ENCODE measurements at regions not wholly inside any gene's neighbourhood (a gene's known extent, or its start where the extent isn't known, plus 50 kb on each side); places are given as distances from the start of the nearest gene placed in this dataset.

GRCh38 chr4:130192787-130193186, 1096.8 kb downstream of the C4orf33 start:
- Histone ChIP-seq H2AFZ (ENCODE audit: low read length) (no peak overlapping the region), H3K4me2 (ENCODE audit: extremely low read depth, insufficient read depth, low read length) (no peak overlapping the region), H3K79me2 (ENCODE audit: control insufficient read depth, insufficient read depth, low read length) (no peaks in the 10 kb centered on the region), H3K9me3 (ENCODE audit: control insufficient read depth, insufficient read depth, low read depth, low read length) (no peaks in the 10 kb centered on the region), H3K27ac (ENCODE audit: insufficient read depth, low read length) (no peak overlapping the region), H3K4me1 (ENCODE audit: control insufficient read depth, extremely low read depth, insufficient read depth, low read length) (no peaks in the 10 kb centered on the region), H4K20me1 (ENCODE audit: control insufficient read depth, extremely low read depth, insufficient read depth, low read length) (no peaks in the 10 kb centered on the region), H3K36me3 (ENCODE audit: control insufficient read depth, insufficient read depth, low read length) (no peaks in the 10 kb centered on the region), H3K9ac (ENCODE audit: insufficient read depth, low read length) (no peak overlapping the region), H3K27me3 (ENCODE audit: control insufficient read depth, insufficient read depth, low read length) (no peaks in the 10 kb centered on the region), H3K4me3 (replicated peaks in 1 of 4; ENCODE audit: control extremely low read depth in 1 of 4, insufficient read depth in 1 of 4, low read depth in 3 of 4, low read length in 4 of 4) (no peak overlapping the region)
- TF ChIP-seq CTCF (conservative IDR thresholded peaks at IDR 0.05 in 1 of 2, IDR thresholded peaks at IDR 0.05 in 1 of 2; ENCODE audit: low read depth in 1 of 2, low read length in 2 of 2) (no peak), EZH2 (IDR thresholded peaks at IDR 0.05; ENCODE audit: low read length, missing control alignments) (no peak)
- DNase-seq (ENCODE audit: low read depth in 2 of 2), result no peak

GRCh38 chr4:130197946-130198345, 1102.0 kb downstream of the C4orf33 start:
- no peak overlapping the region for H2AFZ ChIP-seq (ENCODE audit: low read length)
- no peak overlapping the region for H3K4me2 ChIP-seq (ENCODE audit: extremely low read depth, insufficient read depth, low read length)
- TF ChIP-seq EZH2 (IDR thresholded peaks at IDR 0.05; ENCODE audit: low read length, missing control alignments), result no peak
- no peak for TF ChIP-seq CTCF (conservative IDR thresholded peaks at IDR 0.05 in 1 of 2, IDR thresholded peaks at IDR 0.05 in 1 of 2; ENCODE audit: low read depth in 1 of 2, low read length in 2 of 2)
- H3K79me2 ChIP-seq (ENCODE audit: control insufficient read depth, insufficient read depth, low read length), result no peaks in the 10 kb centered on the region
- H3K36me3 ChIP-seq (ENCODE audit: control insufficient read depth, insufficient read depth, low read length), result no peaks in the 10 kb centered on the region
- no peak overlapping the region for H3K4me3 ChIP-seq (replicated peaks in 1 of 4; ENCODE audit: control extremely low read depth in 1 of 4, insufficient read depth in 1 of 4, low read depth in 3 of 4, low read length in 4 of 4)
- H3K9me3 ChIP-seq (ENCODE audit: control insufficient read depth, insufficient read depth, low read depth, low read length), result no peaks in the 10 kb centered on the region
- H3K27me3 ChIP-seq (ENCODE audit: control insufficient read depth, insufficient read depth, low read length), result no peaks in the 10 kb centered on the region
- H3K4me1 ChIP-seq (ENCODE audit: control insufficient read depth, extremely low read depth, insufficient read depth, low read length), result no peaks in the 10 kb centered on the region
- H3K27ac ChIP-seq (ENCODE audit: insufficient read depth, low read length), result no peak overlapping the region
- no peaks in the 10 kb centered on the region for H4K20me1 ChIP-seq (ENCODE audit: control insufficient read depth, extremely low read depth, insufficient read depth, low read length)
- H3K9ac ChIP-seq (ENCODE audit: insufficient read depth, low read length), result no peak overlapping the region
- no peak for DNase-seq (ENCODE audit: low read depth in 2 of 2)

- H3K79me2 ChIP-seq (ENCODE audit: control insufficient read depth, insufficient read depth, low read length), result no peaks in the 10 kb centered on the region
- H3K27me3 ChIP-seq (ENCODE audit: control insufficient read depth, insufficient read depth, low read length), result no peaks in the 10 kb centered on the region
- DNase-seq (ENCODE audit: low read depth in 2 of 2), result no peak
- H3K9me3 ChIP-seq (ENCODE audit: control insufficient read depth, insufficient read depth, low read depth, low read length), result no peaks in the 10 kb centered on the region
- no peak overlapping the region for H3K27ac ChIP-seq (ENCODE audit: insufficient read depth, low read length)
- H4K20me1 ChIP-seq (ENCODE audit: control insufficient read depth, extremely low read depth, insufficient read depth, low read length), result no peaks in the 10 kb centered on the region
- TF ChIP-seq CTCF (conservative IDR thresholded peaks at IDR 0.05 in 1 of 2, IDR thresholded peaks at IDR 0.05 in 1 of 2; ENCODE audit: low read depth in 1 of 2, low read length in 2 of 2) (no peak), EZH2 (IDR thresholded peaks at IDR 0.05; ENCODE audit: low read length, missing control alignments) (no peak)
- H3K4me3 ChIP-seq (replicated peaks in 1 of 4; ENCODE audit: control extremely low read depth in 1 of 4, insufficient read depth in 1 of 4, low read depth in 3 of 4, low read length in 4 of 4), result no peak overlapping the region
- no peak overlapping the region for H3K4me2 ChIP-seq (ENCODE audit: extremely low read depth, insufficient read depth, low read length)
- no peaks in the 10 kb centered on the region for H3K36me3 ChIP-seq (ENCODE audit: control insufficient read depth, insufficient read depth, low read length)
- H2AFZ ChIP-seq (ENCODE audit: low read length), result no peak overlapping the region
- no peaks in the 10 kb centered on the region for H3K4me1 ChIP-seq (ENCODE audit: control insufficient read depth, extremely low read depth, insufficient read depth, low read length)
- no peak overlapping the region for H3K9ac ChIP-seq (ENCODE audit: insufficient read depth, low read length)
These were observed 1107.6 kb downstream of the C4orf33 start for GRCh38 chr4:130203571-130203970.

All from fibroblast of lung (primary cell).